ENCODE measurements at regions not wholly inside any gene's neighbourhood (a gene's known extent, or its start where the extent isn't known, plus 50 kb on each side); places are given as distances from the start of the nearest gene placed in this dataset.

- TF ChIP-seq, protein P1, sequence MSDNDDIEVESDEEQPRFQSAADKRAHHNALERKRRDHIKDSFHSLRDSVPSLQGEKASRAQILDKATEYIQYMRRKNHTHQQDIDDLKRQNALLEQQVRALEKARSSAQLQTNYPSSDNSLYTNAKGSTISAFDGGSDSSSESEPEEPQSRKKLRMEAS (IDR thresholded peaks at IDR 0.05): no peak
- TF ChIP-seq TAF1 (IDR thresholded peaks at IDR 0.05; ENCODE audit: low read depth) (no peak), TEAD4 (IDR thresholded peaks at IDR 0.05) (no peak), CREB1 (IDR thresholded peaks at IDR 0.05; ENCODE audit: low read depth) (no peak), EP300 (IDR thresholded peaks at IDR 0.05; ENCODE audit: borderline replicate concordance) (no peak), REST (IDR thresholded peaks at IDR 0.05; ENCODE audit: low read depth) (no peak), EGR1 (IDR thresholded peaks at IDR 0.05) (no peak), CEBPB (IDR thresholded peaks at IDR 0.05) (no peak), ZBTB7A (IDR thresholded peaks at IDR 0.05; ENCODE audit: low read depth) (no peak), YY1 (IDR thresholded peaks at IDR 0.05; ENCODE audit: low read depth) (no peak), NFIC (IDR thresholded peaks at IDR 0.05) (no peak), TCF12 (IDR thresholded peaks at IDR 0.05; ENCODE audit: low read depth) (no peak), FOXM1 (IDR thresholded peaks at IDR 0.05; ENCODE audit: borderline replicate concordance, low read depth) (no peak), RAD21 (IDR thresholded peaks at IDR 0.05; ENCODE audit: low read depth) (no peak)
- TF ChIP-seq, protein P2, sequence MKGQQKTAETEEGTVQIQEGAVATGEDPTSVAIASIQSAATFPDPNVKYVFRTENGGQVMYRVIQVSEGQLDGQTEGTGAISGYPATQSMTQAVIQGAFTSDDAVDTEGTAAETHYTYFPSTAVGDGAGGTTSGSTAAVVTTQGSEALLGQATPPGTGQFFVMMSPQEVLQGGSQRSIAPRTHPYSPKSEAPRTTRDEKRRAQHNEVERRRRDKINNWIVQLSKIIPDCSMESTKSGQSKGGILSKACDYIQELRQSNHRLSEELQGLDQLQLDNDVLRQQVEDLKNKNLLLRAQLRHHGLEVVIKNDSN (IDR thresholded peaks at IDR 0.05): no peak
Measured at GRCh38 chr5:91825618-91826017, 442.5 kb upstream of the ARRDC3 start.

- TF ChIP-seq EGR1 (IDR thresholded peaks at IDR 0.05) (no peak), CEBPB (IDR thresholded peaks at IDR 0.05) (no peak), FOXM1 (IDR thresholded peaks at IDR 0.05; ENCODE audit: borderline replicate concordance, low read depth) (no peak), TEAD4 (IDR thresholded peaks at IDR 0.05) (no peak), YY1 (IDR thresholded peaks at IDR 0.05; ENCODE audit: low read depth) (no peak)
Measured at GRCh38 chr5:91824406-91824805, 441.3 kb upstream of the ARRDC3 start.

DNA sequence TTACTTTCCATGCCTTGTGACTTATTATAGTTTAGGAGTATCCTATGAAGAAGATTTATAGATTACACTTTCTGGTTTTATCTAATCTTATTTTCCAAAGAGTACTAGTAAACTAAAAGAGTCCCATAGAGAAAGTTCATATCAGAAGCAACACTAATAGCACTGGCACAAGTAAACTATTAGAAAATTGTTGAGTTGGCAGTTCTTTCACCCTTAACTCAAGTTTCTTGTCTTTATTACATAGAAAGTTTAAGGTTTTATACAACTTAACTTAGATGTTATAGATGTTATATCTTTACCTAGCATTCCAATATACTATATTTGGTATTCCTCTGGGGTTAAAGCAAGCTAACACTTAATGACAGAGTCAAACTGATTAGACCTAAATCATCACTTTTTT lies 437.8 kb upstream of the ARRDC3 start:
- TF ChIP-seq, protein P2 (IDR thresholded peaks at IDR 0.05): no peak
- TF ChIP-seq NFIC (IDR thresholded peaks at IDR 0.05): no peak

GRCh38 chr5:91816681-91817080 lies 433.6 kb upstream of the ARRDC3 start:
- TF ChIP-seq TEAD4 (IDR thresholded peaks at IDR 0.05) (no peak), FOXM1 (IDR thresholded peaks at IDR 0.05; ENCODE audit: borderline replicate concordance, low read depth) (no peak), ZBTB7A (IDR thresholded peaks at IDR 0.05; ENCODE audit: low read depth) (no peak), EGR1 (IDR thresholded peaks at IDR 0.05) (no peak), CEBPB (IDR thresholded peaks at IDR 0.05) (no peak), EP300 (IDR thresholded peaks at IDR 0.05; ENCODE audit: borderline replicate concordance) (no peak), NFIC (IDR thresholded peaks at IDR 0.05) (no peak)

- TF ChIP-seq FOXM1 (IDR thresholded peaks at IDR 0.05; ENCODE audit: borderline replicate concordance, low read depth) (no peak), ZBTB7A (IDR thresholded peaks at IDR 0.05; ENCODE audit: low read depth) (no peak)
- TF ChIP-seq, protein P2 (IDR thresholded peaks at IDR 0.05): no peak
Measured at GRCh38 chr5:91797576-91797975, 414.5 kb upstream of the ARRDC3 start.

DNA sequence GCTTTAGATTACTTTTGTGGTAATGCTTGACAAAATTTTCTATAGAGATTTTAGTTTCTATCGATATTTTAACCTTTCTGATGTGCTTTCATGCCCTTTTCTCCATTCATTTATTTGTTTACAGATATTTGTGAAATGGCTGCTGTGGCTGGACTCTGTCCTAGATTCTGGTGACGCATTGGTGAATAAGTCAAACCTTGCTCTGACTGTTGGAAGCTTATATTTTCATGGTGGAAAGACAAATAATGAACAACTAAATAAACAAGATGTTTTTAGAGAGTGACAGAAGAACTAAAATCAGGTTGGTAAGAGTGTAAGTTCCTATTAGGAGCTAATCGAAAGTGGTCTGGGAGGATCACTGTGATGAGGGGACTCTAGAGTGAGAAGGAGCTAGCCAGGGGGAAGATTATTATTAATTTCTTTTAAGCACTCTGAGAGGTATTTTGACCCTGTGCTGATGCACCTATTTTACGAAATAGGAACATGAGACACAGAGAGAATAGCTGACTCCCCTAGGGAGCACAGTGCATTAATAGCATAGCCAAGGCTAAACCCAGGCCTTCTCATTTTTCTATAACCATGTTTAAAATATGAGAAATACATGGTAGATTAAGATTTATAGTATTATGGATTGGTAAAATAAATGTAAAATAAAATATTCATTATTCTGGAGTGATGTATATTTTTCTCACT lies 411.9 kb upstream of the ARRDC3 start:
- TF ChIP-seq NFIC (IDR thresholded peaks at IDR 0.05) (no peak), YY1 (IDR thresholded peaks at IDR 0.05; ENCODE audit: low read depth) (no peak), CREB1 (IDR thresholded peaks at IDR 0.05; ENCODE audit: low read depth) (no peak), ZBTB7A (IDR thresholded peaks at IDR 0.05; ENCODE audit: low read depth) (no peak), EP300 (IDR thresholded peaks at IDR 0.05; ENCODE audit: borderline replicate concordance) (no peak), TAF1 (IDR thresholded peaks at IDR 0.05; ENCODE audit: low read depth) (no peak), TEAD4 (IDR thresholded peaks at IDR 0.05) (no peak)
- TF ChIP-seq, protein P1 (IDR thresholded peaks at IDR 0.05): no peak
- TF ChIP-seq, protein P2 (IDR thresholded peaks at IDR 0.05): no peak

- no peak for TF ChIP-seq TAF1 (IDR thresholded peaks at IDR 0.05; ENCODE audit: low read depth)
- no peak for TF ChIP-seq FOXM1 (IDR thresholded peaks at IDR 0.05; ENCODE audit: borderline replicate concordance, low read depth)
- no peak for TF ChIP-seq NFIC (IDR thresholded peaks at IDR 0.05)
- TF ChIP-seq, protein P1 (IDR thresholded peaks at IDR 0.05): no peak
- TF ChIP-seq YY1 (IDR thresholded peaks at IDR 0.05; ENCODE audit: low read depth): no peak
- TF ChIP-seq ZBTB7A (IDR thresholded peaks at IDR 0.05; ENCODE audit: low read depth): no peak
Measured at GRCh38 chr5:91794455-91794854, 411.3 kb upstream of the ARRDC3 start.
